PC-3 (cell line): ENCODE measurements at regions not wholly inside any gene's neighbourhood (a gene's known extent, or its start where the extent isn't known, plus 50 kb on each side); places are given as distances from the start of the nearest gene placed in this dataset.

Experiments
- CTCF ChIP-seq: fragments of 300-600 bp; sonication (generic); conservative IDR thresholded peaks from 2 replicates; pipeline ENCODE4 v1.5.1; 2017; ENCODE audit warnings: antibody characterized with exemption, low read depth, mild to moderate bottlenecking, low read length
- EZH2 ChIP-seq: fragments of 300-600 bp; sonication (generic); IDR thresholded peaks from one replicate; pipeline ENCODE4 v1.6.1; 2017; ENCODE audit warnings: antibody characterized with exemption, mild to moderate bottlenecking, low read length; ENCODE audit not compliant: unreplicated experiment

DNA sequence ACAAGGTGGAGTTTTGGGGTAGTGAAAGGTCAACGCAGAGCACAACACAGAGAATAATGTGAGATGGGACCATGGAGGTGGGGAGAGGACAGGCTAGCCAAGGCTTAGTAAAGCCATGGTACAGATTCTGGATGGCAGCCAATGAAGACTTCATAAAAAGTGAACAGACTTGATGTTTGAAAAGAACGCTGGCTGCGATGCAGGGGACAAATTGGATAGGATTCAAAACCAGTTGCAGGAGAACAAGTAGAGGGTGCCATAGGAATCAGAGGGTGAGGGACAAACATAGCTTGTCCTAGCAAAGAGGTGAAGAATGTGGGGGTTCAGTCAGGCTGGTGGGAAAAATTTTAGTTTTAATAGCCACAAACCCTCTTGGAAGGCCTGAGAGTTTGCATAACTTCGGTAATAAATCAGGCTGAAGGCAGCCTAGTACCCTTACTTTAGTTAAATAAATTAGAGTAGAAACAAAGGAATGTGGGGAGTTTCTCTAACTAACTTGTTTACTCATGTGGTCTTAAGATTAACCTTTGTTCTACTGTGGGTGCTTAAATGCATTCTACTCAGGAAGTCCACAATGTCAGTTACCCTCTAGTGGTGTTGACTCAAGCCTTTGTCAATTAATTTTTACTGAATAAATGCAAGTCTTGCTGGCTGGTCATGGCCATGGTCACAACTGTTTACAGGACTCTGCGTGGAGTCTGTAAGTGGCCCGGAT lies 216.4 kb downstream of the C6orf118 start:
- no peak for TF ChIP-seq CTCF
- no peak for TF ChIP-seq EZH2
